GM12864 (cell line): ENCODE measurements at regions not wholly inside any gene's neighbourhood (a gene's known extent, or its start where the extent isn't known, plus 50 kb on each side); places are given as distances from the start of the nearest gene placed in this dataset.

Experiments
- DNase-seq: peaks from one replicate; pipeline ENCODE4 v3.0.0-alpha.2; 2011; ENCODE audit warnings: low read depth
- H3K4me3 ChIP-seq: 2 replicates; pipeline ENCODE4 v1.5.1; 2011; ENCODE audit warnings: mild to moderate bottlenecking, low read depth, low read length, control low read depth
- TF ChIP-seq, protein P1 (sequence below): IDR thresholded peaks from 2 replicates; pipeline ENCODE4 v1.5.1; 2011; ENCODE audit warnings: low read depth, mild to moderate bottlenecking, moderate library complexity, low read length, control low read depth, inconsistent platforms; ENCODE audit errors: missing control alignments

DNA sequence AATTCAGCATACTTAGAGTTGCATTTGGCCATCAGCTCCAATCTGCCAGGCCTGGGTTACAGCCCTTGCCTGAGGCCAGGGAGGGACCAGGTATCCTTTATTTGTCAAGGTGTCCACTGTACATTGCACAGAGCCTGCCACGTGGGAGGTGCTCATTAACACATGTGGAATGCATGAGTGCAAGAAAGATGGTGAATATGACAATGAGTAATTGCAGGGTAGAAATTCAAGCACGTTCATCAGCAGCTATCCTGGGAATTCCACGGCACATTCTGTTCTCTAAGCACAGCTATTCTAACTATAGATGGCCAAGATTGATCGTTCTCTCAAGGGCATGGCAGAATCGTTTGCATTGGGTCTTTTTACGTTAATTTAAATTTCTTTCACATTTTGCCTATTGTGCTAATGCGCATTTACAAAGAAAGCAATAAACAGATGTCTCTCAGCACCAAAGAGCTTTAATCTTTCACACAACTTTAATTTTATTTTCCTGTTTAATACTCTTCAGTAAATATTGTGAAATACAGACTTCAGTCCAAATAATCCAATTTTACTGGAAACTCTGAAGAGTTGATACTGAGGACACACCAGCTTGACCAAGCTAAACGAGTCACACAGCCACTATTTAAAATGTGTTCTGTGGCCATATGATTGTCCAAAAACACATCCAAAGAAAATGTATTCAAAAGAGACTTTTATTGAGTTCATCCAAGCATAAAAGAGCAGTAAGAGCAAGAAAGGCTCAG, 1025.7 kb upstream of the TMEM132C start:
- TF ChIP-seq, protein P1, sequence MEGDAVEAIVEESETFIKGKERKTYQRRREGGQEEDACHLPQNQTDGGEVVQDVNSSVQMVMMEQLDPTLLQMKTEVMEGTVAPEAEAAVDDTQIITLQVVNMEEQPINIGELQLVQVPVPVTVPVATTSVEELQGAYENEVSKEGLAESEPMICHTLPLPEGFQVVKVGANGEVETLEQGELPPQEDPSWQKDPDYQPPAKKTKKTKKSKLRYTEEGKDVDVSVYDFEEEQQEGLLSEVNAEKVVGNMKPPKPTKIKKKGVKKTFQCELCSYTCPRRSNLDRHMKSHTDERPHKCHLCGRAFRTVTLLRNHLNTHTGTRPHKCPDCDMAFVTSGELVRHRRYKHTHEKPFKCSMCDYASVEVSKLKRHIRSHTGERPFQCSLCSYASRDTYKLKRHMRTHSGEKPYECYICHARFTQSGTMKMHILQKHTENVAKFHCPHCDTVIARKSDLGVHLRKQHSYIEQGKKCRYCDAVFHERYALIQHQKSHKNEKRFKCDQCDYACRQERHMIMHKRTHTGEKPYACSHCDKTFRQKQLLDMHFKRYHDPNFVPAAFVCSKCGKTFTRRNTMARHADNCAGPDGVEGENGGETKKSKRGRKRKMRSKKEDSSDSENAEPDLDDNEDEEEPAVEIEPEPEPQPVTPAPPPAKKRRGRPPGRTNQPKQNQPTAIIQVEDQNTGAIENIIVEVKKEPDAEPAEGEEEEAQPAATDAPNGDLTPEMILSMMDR, result no peak
- no peak overlapping the region for H3K4me3 ChIP-seq
- no peak for DNase-seq

DNA sequence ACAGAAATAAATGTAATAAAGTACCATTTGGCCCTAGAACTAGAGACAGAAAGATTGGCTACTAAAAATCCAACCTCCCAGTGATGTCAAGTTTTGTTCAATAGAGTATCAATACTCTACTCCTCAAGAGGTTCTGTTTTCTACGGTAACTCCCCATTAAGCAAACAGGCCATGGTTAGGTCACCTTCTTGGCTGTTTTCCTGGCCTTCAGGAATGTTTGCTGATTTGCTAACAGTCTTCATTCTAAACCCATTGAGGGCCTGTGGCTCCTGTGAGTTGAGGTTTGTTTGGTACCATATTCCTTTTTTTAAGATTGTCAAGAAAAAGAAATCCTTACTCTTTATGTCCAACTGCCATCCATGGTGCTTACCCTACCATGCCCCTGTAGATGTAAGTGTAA, 1022.0 kb upstream of the TMEM132C start:
- no peak for DNase-seq
- TF ChIP-seq, protein P1, result no peak
- H3K4me3 ChIP-seq, result no peak overlapping the region

DNA sequence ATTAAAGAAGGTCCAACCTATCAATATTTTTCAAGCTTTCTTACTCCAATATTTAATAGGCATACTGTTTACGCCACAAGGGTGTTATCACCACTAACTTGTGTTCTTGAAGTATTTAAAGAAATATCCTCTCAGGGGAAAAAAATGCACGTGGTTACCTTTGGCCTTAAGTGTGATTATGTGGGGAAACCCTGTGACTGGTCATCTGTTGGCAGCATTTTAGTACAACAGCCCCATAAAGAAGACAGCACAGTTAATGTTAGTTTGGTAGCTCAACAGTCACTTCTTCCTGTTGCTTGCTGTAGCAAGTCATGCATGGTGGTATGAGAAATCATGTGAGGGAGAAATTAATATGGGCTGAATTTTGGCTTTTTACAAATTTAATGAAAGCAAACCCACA, 1021.5 kb upstream of the TMEM132C start:
- H3K4me3 ChIP-seq, result no peak overlapping the region
- TF ChIP-seq, protein P1, result no peak
- no peak for DNase-seq

DNA sequence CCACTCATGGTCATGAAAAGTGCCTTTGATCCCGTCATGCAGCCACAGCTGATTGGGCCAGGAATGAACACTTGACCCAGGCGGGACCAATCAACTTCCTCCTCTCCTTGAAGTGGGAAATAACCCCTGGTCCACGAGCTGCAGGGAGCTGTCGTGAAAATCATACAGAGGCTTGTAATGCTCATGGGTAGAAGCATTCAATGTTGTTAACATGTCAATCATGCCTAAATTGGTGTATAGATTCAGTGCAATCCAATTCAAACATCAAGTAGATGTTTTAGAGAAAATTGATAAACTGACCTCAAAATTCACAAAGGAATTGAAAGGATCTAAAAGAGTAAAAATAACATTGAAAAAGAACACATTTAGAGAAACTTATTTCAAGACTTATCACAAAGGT, 1019.0 kb upstream of the TMEM132C start:
- TF ChIP-seq, protein P1, result no peak
- no peak overlapping the region for H3K4me3 ChIP-seq
- no peak for DNase-seq

DNA sequence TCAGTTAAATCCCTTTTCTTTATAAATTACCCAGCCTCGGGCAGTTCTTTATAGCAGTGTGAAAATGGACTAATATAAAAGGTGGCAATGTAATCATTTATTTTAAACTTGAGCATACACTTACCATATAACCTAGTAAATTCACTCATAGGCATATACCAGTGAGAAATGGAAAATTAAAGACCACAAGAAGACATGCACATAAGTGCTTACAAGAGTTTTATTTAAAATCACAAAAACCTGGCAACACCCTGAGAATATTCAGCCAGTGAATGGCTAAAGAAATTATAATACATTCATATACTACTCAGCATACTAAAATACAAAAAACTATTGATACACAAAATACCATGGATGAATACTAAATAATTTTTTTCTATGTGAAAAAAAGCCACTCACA, 1017.5 kb upstream of the TMEM132C start:
- TF ChIP-seq, protein P1, result no peak
- H3K4me3 ChIP-seq, result no peak overlapping the region
- DNase-seq, result no peak

DNA sequence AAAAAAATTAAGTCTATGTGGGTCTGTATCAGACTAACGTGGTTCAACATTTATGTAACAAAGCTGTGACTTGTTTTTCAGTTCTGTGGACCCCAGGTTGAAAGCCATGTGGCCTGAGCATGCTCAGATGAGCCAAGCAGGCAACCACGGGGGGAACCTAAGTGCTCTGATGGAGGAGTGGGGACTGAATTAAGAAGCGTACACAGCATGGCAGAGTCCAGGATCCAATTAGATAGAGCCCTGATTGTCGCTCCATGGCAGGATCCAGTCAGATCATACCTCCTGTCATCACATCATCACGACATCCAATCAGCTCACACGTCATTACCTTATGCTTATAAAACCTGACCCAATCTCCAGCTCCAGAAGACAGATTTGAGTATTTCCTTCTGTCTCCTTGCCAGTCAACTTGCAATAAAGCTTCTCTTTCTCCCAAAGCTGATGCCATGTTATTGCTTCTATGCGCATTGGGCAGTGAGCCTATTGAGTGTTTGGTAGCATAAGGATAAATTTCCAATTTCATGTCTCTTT, 1013.1 kb upstream of the TMEM132C start:
- no peak for DNase-seq
- TF ChIP-seq, protein P1, result no peak
- no peak overlapping the region for H3K4me3 ChIP-seq
